ENCODE measurements at regions not wholly inside any gene's neighbourhood (a gene's known extent, or its start where the extent isn't known, plus 50 kb on each side); places are given as distances from the start of the nearest gene placed in this dataset.

- DNase-seq (ENCODE audit: low read depth, low spot score), result no peak
- in situ Hi-C loops (cut with HindIII; ENCODE audit: low pct_unique_long_range_greater_than_20kb, low sequenced_read_pairs), result no loop called here
Measured at GRCh38 chr13:65095161-65096082, 2134.7 kb downstream of the PCDH9 start.

- in situ Hi-C loops (cut with HindIII; ENCODE audit: low pct_unique_long_range_greater_than_20kb, low sequenced_read_pairs), result no loop called here
- no peak for DNase-seq (ENCODE audit: low read depth, low spot score)
Measured at GRCh38 chr13:65093357-65093756, 2136.8 kb downstream of the PCDH9 start.

- DNase-seq (ENCODE audit: low read depth, low spot score), result no peak
- in situ Hi-C loops (cut with HindIII; ENCODE audit: low pct_unique_long_range_greater_than_20kb, low sequenced_read_pairs), result no loop called here
Measured at GRCh38 chr13:65091031-65091430, 2139.1 kb downstream of the PCDH9 start.

- in situ Hi-C loops (cut with HindIII; ENCODE audit: low pct_unique_long_range_greater_than_20kb, low sequenced_read_pairs), result no loop called here
- no peak for DNase-seq (ENCODE audit: low read depth, low spot score)
Measured at GRCh38 chr13:65090186-65090585, 2139.9 kb downstream of the PCDH9 start.

- in situ Hi-C loops (cut with HindIII; ENCODE audit: low pct_unique_long_range_greater_than_20kb, low sequenced_read_pairs), result no loop called here
- no peak for DNase-seq (ENCODE audit: low read depth, low spot score)
Measured at GRCh38 chr13:65088906-65089305, 2141.2 kb downstream of the PCDH9 start.

GRCh38 chr13:65085977-65086376 is 2144.2 kb downstream of the PCDH9 start:
- in situ Hi-C loops (cut with HindIII; ENCODE audit: low pct_unique_long_range_greater_than_20kb, low sequenced_read_pairs), result no loop called here

GRCh38 chr13:65074248-65074647 is 2155.9 kb downstream of the PCDH9 start:
- DNase-seq (ENCODE audit: low read depth, low spot score), result no peak

More at GRCh38 chr13:65085977-65086376, 2144.2 kb downstream of the PCDH9 start:
- no peak for DNase-seq (ENCODE audit: low read depth, low spot score)

GRCh38 chr13:65064967-65065366 is 2165.2 kb downstream of the PCDH9 start:
- no peak for DNase-seq (ENCODE audit: low read depth, low spot score)
- in situ Hi-C loops (cut with HindIII; ENCODE audit: low pct_unique_long_range_greater_than_20kb, low sequenced_read_pairs), result no loop called here

More at GRCh38 chr13:65074248-65074647, 2155.9 kb downstream of the PCDH9 start:
- in situ Hi-C loops (cut with HindIII; ENCODE audit: low pct_unique_long_range_greater_than_20kb, low sequenced_read_pairs), result no loop called here

GRCh38 chr13:65063753-65064152 is 2166.4 kb downstream of the PCDH9 start:
- no peak for DNase-seq (ENCODE audit: low read depth, low spot score)
- in situ Hi-C loops (cut with HindIII; ENCODE audit: low pct_unique_long_range_greater_than_20kb, low sequenced_read_pairs), result no loop called here

GRCh38 chr13:65057986-65058385 is 2172.2 kb downstream of the PCDH9 start:
- in situ Hi-C loops (cut with HindIII; ENCODE audit: low pct_unique_long_range_greater_than_20kb, low sequenced_read_pairs), result no loop called here
- DNase-seq (ENCODE audit: low read depth, low spot score), result no peak

GRCh38 chr13:65054277-65054676 is 2175.9 kb downstream of the PCDH9 start:
- no peak for DNase-seq (ENCODE audit: low read depth, low spot score)
- in situ Hi-C loops (cut with HindIII; ENCODE audit: low pct_unique_long_range_greater_than_20kb, low sequenced_read_pairs), result no loop called here

- in situ Hi-C loops (cut with HindIII; ENCODE audit: low pct_unique_long_range_greater_than_20kb, low sequenced_read_pairs), result no loop called here
- no peak for DNase-seq (ENCODE audit: low read depth, low spot score)
Measured at GRCh38 chr13:65036999-65037398, 2193.1 kb downstream of the PCDH9 start.

GRCh38 chr13:65035302-65035701 is 2194.8 kb downstream of the PCDH9 start:
- DNase-seq (ENCODE audit: low read depth, low spot score), result no peak
- in situ Hi-C loops (cut with HindIII; ENCODE audit: low pct_unique_long_range_greater_than_20kb, low sequenced_read_pairs), result no loop called here

GRCh38 chr13:65034266-65034665 is 2195.9 kb downstream of the PCDH9 start:
- in situ Hi-C loops (cut with HindIII; ENCODE audit: low pct_unique_long_range_greater_than_20kb, low sequenced_read_pairs), result no loop called here
- no peak for DNase-seq (ENCODE audit: low read depth, low spot score)

- in situ Hi-C loops (cut with HindIII; ENCODE audit: low pct_unique_long_range_greater_than_20kb, low sequenced_read_pairs), result no loop called here
- no peak for DNase-seq (ENCODE audit: low read depth, low spot score)
Measured at GRCh38 chr13:65032825-65033224, 2197.3 kb downstream of the PCDH9 start.

- DNase-seq (ENCODE audit: low read depth, low spot score), result no peak
- in situ Hi-C loops (cut with HindIII; ENCODE audit: low pct_unique_long_range_greater_than_20kb, low sequenced_read_pairs), result no loop called here
Measured at GRCh38 chr13:65028101-65028500, 2202.0 kb downstream of the PCDH9 start.

- in situ Hi-C loops (cut with HindIII; ENCODE audit: low pct_unique_long_range_greater_than_20kb, low sequenced_read_pairs), result no loop called here
- no peak for DNase-seq (ENCODE audit: low read depth, low spot score)
Measured at GRCh38 chr13:65026505-65026904, 2203.6 kb downstream of the PCDH9 start.

GRCh38 chr13:65011378-65011777 is 2218.8 kb downstream of the PCDH9 start:
- no peak for DNase-seq (ENCODE audit: low read depth, low spot score)
- in situ Hi-C loops (cut with HindIII; ENCODE audit: low pct_unique_long_range_greater_than_20kb, low sequenced_read_pairs), result no loop called here

GRCh38 chr13:64997438-64997837 is 2232.7 kb downstream of the PCDH9 start:
- peak; percentile 52 for DNase-seq (ENCODE audit: low read depth, low spot score)
- in situ Hi-C loops (cut with HindIII; ENCODE audit: low pct_unique_long_range_greater_than_20kb, low sequenced_read_pairs), result no loop called here

Measured in SK-MEL-5 (cell line).